ENCODE measurements at regions not wholly inside any gene's neighbourhood (a gene's known extent, or its start where the extent isn't known, plus 50 kb on each side); places are given as distances from the start of the nearest gene placed in this dataset.

DNA sequence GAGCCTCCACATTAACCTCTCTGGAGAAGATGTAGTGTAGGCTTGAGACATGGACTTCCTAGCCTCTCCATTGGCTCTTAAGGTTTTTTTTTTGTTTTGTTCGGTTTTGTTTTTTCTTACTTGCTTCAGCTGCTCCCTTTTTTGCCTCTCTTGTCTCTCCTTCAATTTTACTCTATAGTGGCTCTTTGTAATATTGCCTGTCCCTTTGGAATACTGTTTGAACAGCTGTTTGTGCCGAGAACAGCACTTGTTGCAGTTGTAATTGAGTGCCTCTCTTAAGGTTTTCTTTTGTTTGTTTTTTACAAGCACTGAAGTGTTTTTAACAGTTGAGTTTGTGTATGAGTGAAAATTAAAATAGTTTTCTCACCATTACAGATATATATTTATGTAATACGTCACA, 567.7 kb downstream of the LRFN5 start:
- Histone ChIP-seq H3K27ac (ENCODE audit: low read depth, low read length, poor library complexity, severe bottlenecking) (no peak overlapping the region), H3K9me3 (ENCODE audit: low read depth, low read length, poor library complexity, severe bottlenecking) (no peaks in the 10 kb centered on the region), H3K36me3 (ENCODE audit: insufficient read depth, low read length, poor library complexity, severe bottlenecking) (no peaks in the 10 kb centered on the region), H3K27me3 (replicated peaks; ENCODE audit: insufficient read depth, low read depth, low read length, poor library complexity) (no peaks in the 10 kb centered on the region), H3K4me3 (ENCODE audit: low read depth, low read length, poor library complexity, severe bottlenecking) (no peak overlapping the region), H3K4me1 (ENCODE audit: insufficient read depth, low read length, poor library complexity, severe bottlenecking) (no peaks in the 10 kb centered on the region)
- no TSS peak for BruUV-seq (replicated peaks)
- CTCF ChIA-PET = no interaction called here
- POLR2A ChIA-PET (ENCODE audit: low non-redundant PET) = no interaction called here
- intact Hi-C loops (cut with micrococcal nuclease; ENCODE audit: unreplicated experiment) = no loop called here
- no peak for DNase-seq (ENCODE audit: low spot score)
- TF ChIP-seq, protein P1, sequence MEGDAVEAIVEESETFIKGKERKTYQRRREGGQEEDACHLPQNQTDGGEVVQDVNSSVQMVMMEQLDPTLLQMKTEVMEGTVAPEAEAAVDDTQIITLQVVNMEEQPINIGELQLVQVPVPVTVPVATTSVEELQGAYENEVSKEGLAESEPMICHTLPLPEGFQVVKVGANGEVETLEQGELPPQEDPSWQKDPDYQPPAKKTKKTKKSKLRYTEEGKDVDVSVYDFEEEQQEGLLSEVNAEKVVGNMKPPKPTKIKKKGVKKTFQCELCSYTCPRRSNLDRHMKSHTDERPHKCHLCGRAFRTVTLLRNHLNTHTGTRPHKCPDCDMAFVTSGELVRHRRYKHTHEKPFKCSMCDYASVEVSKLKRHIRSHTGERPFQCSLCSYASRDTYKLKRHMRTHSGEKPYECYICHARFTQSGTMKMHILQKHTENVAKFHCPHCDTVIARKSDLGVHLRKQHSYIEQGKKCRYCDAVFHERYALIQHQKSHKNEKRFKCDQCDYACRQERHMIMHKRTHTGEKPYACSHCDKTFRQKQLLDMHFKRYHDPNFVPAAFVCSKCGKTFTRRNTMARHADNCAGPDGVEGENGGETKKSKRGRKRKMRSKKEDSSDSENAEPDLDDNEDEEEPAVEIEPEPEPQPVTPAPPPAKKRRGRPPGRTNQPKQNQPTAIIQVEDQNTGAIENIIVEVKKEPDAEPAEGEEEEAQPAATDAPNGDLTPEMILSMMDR (conservative IDR thresholded peaks at IDR 0.05; ENCODE audit: low read depth, low read length) = no peak
- no peak for TF ChIP-seq EZH2 (IDR thresholded peaks at IDR 0.05; ENCODE audit: borderline replicate concordance, low read depth, low read length, poor library complexity, severe bottlenecking)

DNA sequence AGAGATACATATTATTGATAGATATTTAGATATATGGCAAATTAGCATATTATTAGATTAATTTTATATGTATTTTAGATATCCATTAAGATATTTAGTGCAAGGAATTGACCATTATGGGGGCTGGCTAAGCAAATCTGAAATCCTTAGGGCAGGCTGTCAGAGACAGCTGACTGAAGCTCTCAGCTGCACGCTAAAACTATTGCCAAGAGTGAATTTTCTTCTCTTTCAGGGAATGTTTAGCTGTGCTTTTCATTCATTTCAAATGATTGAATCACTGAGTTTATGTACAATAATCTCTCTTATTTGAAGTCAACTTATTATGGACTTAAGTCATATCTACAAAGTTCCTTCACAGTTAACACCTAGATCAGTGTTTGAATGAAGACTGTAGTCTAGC, 566.5 kb downstream of the LRFN5 start:
- ChIA-PET POLR2A (ENCODE audit: low non-redundant PET) (no interaction called here), CTCF (no interaction called here)
- Histone ChIP-seq H3K4me1 (ENCODE audit: insufficient read depth, low read length, poor library complexity, severe bottlenecking) (no peaks in the 10 kb centered on the region), H3K27me3 (replicated peaks; ENCODE audit: insufficient read depth, low read depth, low read length, poor library complexity) (no peaks in the 10 kb centered on the region), H3K27ac (ENCODE audit: low read depth, low read length, poor library complexity, severe bottlenecking) (no peak overlapping the region), H3K4me3 (ENCODE audit: low read depth, low read length, poor library complexity, severe bottlenecking) (no peak overlapping the region), H3K9me3 (ENCODE audit: low read depth, low read length, poor library complexity, severe bottlenecking) (no peaks in the 10 kb centered on the region), H3K36me3 (ENCODE audit: insufficient read depth, low read length, poor library complexity, severe bottlenecking) (no peaks in the 10 kb centered on the region)
- TF ChIP-seq EZH2 (IDR thresholded peaks at IDR 0.05; ENCODE audit: borderline replicate concordance, low read depth, low read length, poor library complexity, severe bottlenecking) = no peak
- TF ChIP-seq, protein P1 (conservative IDR thresholded peaks at IDR 0.05; ENCODE audit: low read depth, low read length) = no peak
- no peak for DNase-seq (ENCODE audit: low spot score)
- no TSS peak for BruUV-seq (replicated peaks)
- intact Hi-C loops (cut with micrococcal nuclease; ENCODE audit: unreplicated experiment) = no loop called here

DNA sequence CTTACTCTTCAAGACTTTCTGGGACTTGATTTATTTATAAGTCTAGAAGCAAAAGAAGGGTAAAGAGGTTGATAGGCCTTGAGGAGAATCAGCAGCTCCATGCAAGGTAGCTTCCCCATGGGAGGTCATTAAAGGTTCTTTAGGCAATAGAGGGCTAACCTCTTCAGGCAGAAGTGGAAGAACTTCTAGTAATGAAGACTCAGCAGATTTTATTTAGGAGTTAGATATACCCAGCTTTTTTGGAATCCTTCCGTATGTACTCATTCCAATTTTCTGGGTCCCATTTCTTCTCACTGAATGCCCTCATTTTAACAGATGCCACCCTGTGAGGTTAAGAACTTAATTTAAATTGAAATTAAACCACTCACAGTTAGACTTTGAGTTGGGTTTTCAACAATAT, 565.6 kb downstream of the LRFN5 start:
- CTCF ChIA-PET = no interaction called here
- Histone ChIP-seq H3K27ac (ENCODE audit: low read depth, low read length, poor library complexity, severe bottlenecking) (no peak overlapping the region), H3K36me3 (ENCODE audit: insufficient read depth, low read length, poor library complexity, severe bottlenecking) (no peaks in the 10 kb centered on the region), H3K9me3 (ENCODE audit: low read depth, low read length, poor library complexity, severe bottlenecking) (no peaks in the 10 kb centered on the region), H3K4me3 (ENCODE audit: low read depth, low read length, poor library complexity, severe bottlenecking) (no peak overlapping the region), H3K27me3 (replicated peaks; ENCODE audit: insufficient read depth, low read depth, low read length, poor library complexity) (no peaks in the 10 kb centered on the region), H3K4me1 (ENCODE audit: insufficient read depth, low read length, poor library complexity, severe bottlenecking) (no peaks in the 10 kb centered on the region)
- DNase-seq (ENCODE audit: low spot score) = no peak
- POLR2A ChIA-PET (ENCODE audit: low non-redundant PET) = no interaction called here
- intact Hi-C loops (cut with micrococcal nuclease; ENCODE audit: unreplicated experiment) = no loop called here
- BruUV-seq (replicated peaks) = no TSS peak
- TF ChIP-seq EZH2 (IDR thresholded peaks at IDR 0.05; ENCODE audit: borderline replicate concordance, low read depth, low read length, poor library complexity, severe bottlenecking) = no peak
- TF ChIP-seq, protein P1 (conservative IDR thresholded peaks at IDR 0.05; ENCODE audit: low read depth, low read length) = no peak
